ENCODE measurements at regions not wholly inside any gene's neighbourhood (a gene's known extent, or its start where the extent isn't known, plus 50 kb on each side); places are given as distances from the start of the nearest gene placed in this dataset.

GRCh38 chr4:127194281-127194680 is 438.5 kb upstream of the INTU start:
- TF ChIP-seq CTCF (IDR thresholded peaks at IDR 0.05) (no peak), ATF6 (CRISPR knock-in tag; IDR thresholded peaks at IDR 0.05) (no peak), CDX4 (CRISPR knock-in tag; IDR thresholded peaks at IDR 0.05; ENCODE audit: borderline replicate concordance) (no peak), JUN (CRISPR knock-in tag; IDR thresholded peaks at IDR 0.05) (no peak), USF2 (CRISPR knock-in tag; IDR thresholded peaks at IDR 0.05) (no peak), ZNF263 (CRISPR knock-in tag; IDR thresholded peaks at IDR 0.05; ENCODE audit: low read depth) (no peak)
